Prostate gland (tissue), 2 donors: ENCODE measurements at regions not wholly inside any gene's neighbourhood (a gene's known extent, or its start where the extent isn't known, plus 50 kb on each side); places are given as distances from the start of the nearest gene placed in this dataset.

Experiments
- POLR2A ChIP-seq: fragments of 450-650 bp; IDR thresholded peaks from one replicate; pipeline ENCODE4 v1.6.1; 2016; ENCODE audit warnings: antibody characterized with exemption, mild to moderate bottlenecking
- POLR2AphosphoS5 ChIP-seq: sonication (generic); formaldehyde crosslinking; IDR thresholded peaks from one replicate; pipeline ENCODE4 v1.6.1; 2017; ENCODE audit warnings: antibody characterized with exemption
- TF ChIP-seq, protein P1 (sequence below), 4 experiments: fragments of 200-600 bp in 2 of 4; fragments of 450-650 bp in 2 of 4; sonication (generic) in 2 of 4; IDR thresholded peaks; 1 replicate in 3 of 4; 2 replicates in 1 of 4; pipeline ENCODE4 v1.5.1; 2016 to 2019; ENCODE audit warnings: antibody characterized with exemption in 4 of 4, mild to moderate bottlenecking in 2 of 4, moderate library complexity in 2 of 4

- no peak for TF ChIP-seq POLR2A
- TF ChIP-seq, protein P1, sequence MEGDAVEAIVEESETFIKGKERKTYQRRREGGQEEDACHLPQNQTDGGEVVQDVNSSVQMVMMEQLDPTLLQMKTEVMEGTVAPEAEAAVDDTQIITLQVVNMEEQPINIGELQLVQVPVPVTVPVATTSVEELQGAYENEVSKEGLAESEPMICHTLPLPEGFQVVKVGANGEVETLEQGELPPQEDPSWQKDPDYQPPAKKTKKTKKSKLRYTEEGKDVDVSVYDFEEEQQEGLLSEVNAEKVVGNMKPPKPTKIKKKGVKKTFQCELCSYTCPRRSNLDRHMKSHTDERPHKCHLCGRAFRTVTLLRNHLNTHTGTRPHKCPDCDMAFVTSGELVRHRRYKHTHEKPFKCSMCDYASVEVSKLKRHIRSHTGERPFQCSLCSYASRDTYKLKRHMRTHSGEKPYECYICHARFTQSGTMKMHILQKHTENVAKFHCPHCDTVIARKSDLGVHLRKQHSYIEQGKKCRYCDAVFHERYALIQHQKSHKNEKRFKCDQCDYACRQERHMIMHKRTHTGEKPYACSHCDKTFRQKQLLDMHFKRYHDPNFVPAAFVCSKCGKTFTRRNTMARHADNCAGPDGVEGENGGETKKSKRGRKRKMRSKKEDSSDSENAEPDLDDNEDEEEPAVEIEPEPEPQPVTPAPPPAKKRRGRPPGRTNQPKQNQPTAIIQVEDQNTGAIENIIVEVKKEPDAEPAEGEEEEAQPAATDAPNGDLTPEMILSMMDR (IDR thresholded peaks at IDR 0.05): no peak
- TF ChIP-seq POLR2AphosphoS5: no peak
Observed at GRCh38 chr1:90561103-90561783, 155.9 kb downstream of the BARHL2 start.
